Ovary (tissue), 7 donors: ENCODE measurements at regions not wholly inside any gene's neighbourhood (a gene's known extent, or its start where the extent isn't known, plus 50 kb on each side); places are given as distances from the start of the nearest gene placed in this dataset.

ENCODE experiments used
- DNase-seq, 5 donors: peaks; one replicate each; pipeline ENCODE4 v3.0.0-alpha.2; 2019 to 2020
- H3K27ac ChIP-seq, 2 donors: fragments of 200-600 bp; one replicate each; pipeline versions ENCODE4 v1.5.1 to v1.8.0; 2019 to 2022
- H3K27me3 ChIP-seq: fragments of 200-600 bp; one replicate; pipeline ENCODE4 v1.8.0; 2022
- H3K36me3 ChIP-seq: fragments of 200-600 bp; sonication (generic); one replicate; pipeline ENCODE4 v1.5.1; 2019
- H3K4me1 ChIP-seq: one replicate; pipeline ENCODE4 v1.8.1; 2013; ENCODE audit warnings: mild to moderate bottlenecking, moderate library complexity; ENCODE audit not compliant: insufficient read depth
- H3K4me3 ChIP-seq: fragments of 200-600 bp; sonication (generic); one replicate; pipeline ENCODE4 v1.5.1; 2017
- H3K9me3 ChIP-seq, 2 donors: fragments of 200-600 bp in 1 of 2; sonication (generic) in 1 of 2; one replicate each; pipeline versions ENCODE4 v1.5.1 to v1.8.1; 2013 to 2019; ENCODE audit warnings: mild to moderate bottlenecking in 1 of 2, moderate library complexity in 1 of 2
- CTCF ChIP-seq, 3 donors: fragments of 450-650 bp in 2 of 3; fragments of 200-600 bp in 1 of 3; IDR thresholded peaks; one replicate each; pipeline versions ENCODE4 v1.5.1 to v1.8.0; 2016 to 2022; ENCODE audit warnings: antibody characterized with exemption in 3 of 3, mild to moderate bottlenecking in 1 of 3
- EP300 ChIP-seq: sonication (generic); formaldehyde crosslinking; IDR thresholded peaks from one replicate; pipeline ENCODE4 v1.6.1; 2017; ENCODE audit warnings: antibody characterized with exemption
- POLR2A ChIP-seq: fragments of 450-650 bp; IDR thresholded peaks from one replicate; pipeline ENCODE4 v1.6.1; 2017; ENCODE audit warnings: antibody characterized with exemption, mild to moderate bottlenecking, moderate library complexity
- WGBS, 3 donors: extraction: QIAGEN DNeasy Blood & Tissue Kit in 1 of 3; methylation state at CpG; one replicate each; pipeline versions ENCODE4 v1.1.5 to v1.1.7; 2013 to 2017; 5-methylcytosine and 5-hydroxymethylcytosine counted together
- intact Hi-C, 4 donors: fragments of 100-400 bp; cut with DNase I; formaldehyde crosslinking; loops; one replicate each; pipeline versions ENCODE4 v1.11.0 to v1.15.1; 2022 to 2023
- donor health status: DM: no; HTN: no; CAD: no; lungs with moderate emphysema.
- donor health status: DM: no; HTN: no; CAD: no.
- donor health status: Bipolar disorder and iron deficiency.
- donor health status: DM: no; HTN: no; CAD: no.
- donor health status: DM: yes; HTN: yes; CAD: no.

- Histone ChIP-seq H3K27ac (no peak overlapping the region), H3K27me3 (no peaks in the 10 kb centered on the region), H3K36me3 (no peaks in the 10 kb centered on the region), H3K4me3 (no peak overlapping the region), H3K4me1 (no peaks in the 10 kb centered on the region), H3K9me3 (no peaks in the 10 kb centered on the region)
- DNase-seq: no peak
- WGBS, 3 donors: 42 to 83% (median 53%) methylated on average over 1 of the region's 1 CpG
- TF ChIP-seq EP300: no peak
- TF ChIP-seq POLR2A: no peak
- TF ChIP-seq CTCF (IDR thresholded peaks at IDR 0.05): no peak
- intact Hi-C loops: no loop called here
Observed at GRCh38 chr5:110324876-110325275, 401.6 kb downstream of the TMEM232 start.

GRCh38 chr5:110329955-110330525 lies 396.4 kb downstream of the TMEM232 start:
- no peak for TF ChIP-seq EP300
- no peak for TF ChIP-seq CTCF (IDR thresholded peaks at IDR 0.05)
- no peak for TF ChIP-seq POLR2A
- Histone ChIP-seq H3K27me3 (no peaks in the 10 kb centered on the region), H3K36me3 (no peaks in the 10 kb centered on the region), H3K4me1 (no peaks in the 10 kb centered on the region), H3K4me3 (no peak overlapping the region), H3K9me3 (no peaks in the 10 kb centered on the region), H3K27ac (no peak overlapping the region)
- WGBS, 3 donors: 55 to 58% (median 56%) methylated on average over 5 of the region's 5 CpGs
- no peak for DNase-seq
- intact Hi-C loops: no loop called here

DNA sequence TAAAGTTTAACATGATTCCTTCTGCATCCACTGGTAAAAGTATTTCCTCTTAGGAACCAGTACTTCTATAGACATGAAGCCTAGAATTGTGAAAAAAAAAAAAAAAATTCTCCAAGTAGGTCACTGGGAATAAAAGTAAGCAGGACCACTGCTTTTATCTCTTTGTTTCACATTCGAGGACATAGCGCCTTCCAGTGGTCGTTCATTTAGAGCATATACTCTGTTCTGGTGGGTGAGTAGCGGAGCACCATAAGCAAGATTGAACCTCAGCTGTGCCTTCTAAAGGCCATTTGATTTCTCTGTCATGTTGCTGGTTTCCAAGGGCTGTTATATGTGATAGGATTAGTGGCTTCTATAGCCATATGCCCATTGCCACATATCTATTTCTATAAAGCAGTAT lies 393.1 kb downstream of the TMEM232 start:
- intact Hi-C loops: no loop called here
- Histone ChIP-seq H3K4me1 (no peaks in the 10 kb centered on the region), H3K36me3 (no peaks in the 10 kb centered on the region), H3K9me3 (no peaks in the 10 kb centered on the region), H3K27me3 (no peaks in the 10 kb centered on the region), H3K27ac (no peak overlapping the region), H3K4me3 (no peak overlapping the region)
- TF ChIP-seq POLR2A: no peak
- TF ChIP-seq EP300: no peak
- no peak for TF ChIP-seq CTCF (IDR thresholded peaks at IDR 0.05)
- 68 to 73% (median 71%) methylated on average over 4 of the region's 4 CpGs for WGBS, 3 donors
- no peak for DNase-seq

DNA sequence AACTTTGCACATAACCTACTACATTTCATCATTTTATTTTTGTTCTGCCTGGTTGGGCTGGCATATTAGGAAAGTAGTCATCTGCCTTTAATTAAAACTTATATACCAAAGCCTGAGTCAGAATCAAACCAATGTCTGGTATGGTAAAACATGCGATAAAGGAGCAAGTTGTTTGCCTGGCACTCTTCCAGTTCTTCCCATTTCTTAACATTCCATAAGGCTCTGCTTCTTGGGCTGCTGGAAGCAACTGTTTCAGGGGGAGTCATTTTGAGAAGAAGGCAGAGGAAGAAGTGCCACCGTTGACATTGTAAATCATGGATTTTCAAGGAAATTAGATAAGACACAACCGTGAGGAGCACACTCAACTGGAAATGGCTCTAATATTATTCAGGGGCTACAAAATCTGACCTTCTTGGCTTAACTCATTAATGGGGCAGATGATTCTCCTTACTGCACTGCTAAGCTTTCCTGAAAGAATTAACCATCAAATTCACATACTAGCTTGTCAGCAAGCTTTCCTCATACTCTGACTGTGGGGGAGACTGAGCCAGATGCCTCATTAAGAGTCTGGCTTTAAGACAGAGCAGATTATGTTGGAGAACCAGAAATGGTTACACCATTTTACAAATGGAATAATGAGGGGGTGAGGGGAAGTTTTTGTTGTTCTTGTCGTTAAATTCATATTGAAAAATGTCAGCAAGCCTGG lies 391.0 kb downstream of the TMEM232 start:
- no peaks in the 10 kb centered on the region for H3K36me3 ChIP-seq
- intact Hi-C loops: no loop called here
- WGBS, 3 donors: 3 to 10% (median 4%) methylated on average over 4 of the region's 4 CpGs
- H3K27me3 ChIP-seq: no peaks in the 10 kb centered on the region
- TF ChIP-seq CTCF (IDR thresholded peaks at IDR 0.05) (no peak), POLR2A (no peak), EP300 (no peak)
- H3K27ac ChIP-seq: no peak overlapping the region
- no peaks in the 10 kb centered on the region for H3K4me1 ChIP-seq
- no peak overlapping the region for H3K4me3 ChIP-seq
- no peak for DNase-seq
- no peaks in the 10 kb centered on the region for H3K9me3 ChIP-seq
